ENCODE measurements at regions not wholly inside any gene's neighbourhood (a gene's known extent, or its start where the extent isn't known, plus 50 kb on each side); places are given as distances from the start of the nearest gene placed in this dataset.

- DNase-seq: no peak
- TF ChIP-seq POLR2A (IDR thresholded peaks at IDR 0.05; ENCODE audit: low read length) (no peak), GATA1 (IDR thresholded peaks at IDR 0.05; ENCODE audit: low read depth, low read length) (no peak)
Measured at GRCh38 chr10:8590518-8590917, 536.0 kb downstream of the GATA3 start.

GRCh38 chr10:8591640-8592039 lies 537.2 kb downstream of the GATA3 start:
- no peak for DNase-seq

GRCh38 chr10:8594176-8594575 lies 539.7 kb downstream of the GATA3 start:
- TF ChIP-seq POLR2A (IDR thresholded peaks at IDR 0.05; ENCODE audit: low read length): no peak

More at GRCh38 chr10:8591640-8592039, 537.2 kb downstream of the GATA3 start:
- no peak for TF ChIP-seq GATA1 (IDR thresholded peaks at IDR 0.05; ENCODE audit: low read depth, low read length)
- TF ChIP-seq POLR2A (IDR thresholded peaks at IDR 0.05; ENCODE audit: low read length): no peak

GRCh38 chr10:8594711-8595110 lies 540.2 kb downstream of the GATA3 start:
- TF ChIP-seq GATA1 (IDR thresholded peaks at IDR 0.05; ENCODE audit: low read depth, low read length): no peak
- no peak for TF ChIP-seq POLR2A (IDR thresholded peaks at IDR 0.05; ENCODE audit: low read length)
- DNase-seq: no peak

More at GRCh38 chr10:8594176-8594575, 539.7 kb downstream of the GATA3 start:
- DNase-seq: no peak

- TF ChIP-seq GATA1 (IDR thresholded peaks at IDR 0.05; ENCODE audit: low read depth, low read length) (no peak), POLR2A (IDR thresholded peaks at IDR 0.05; ENCODE audit: low read length) (no peak)
- no peak for DNase-seq
Measured at GRCh38 chr10:8595140-8595539, 540.7 kb downstream of the GATA3 start.

GRCh38 chr10:8596929-8597472 lies 542.5 kb downstream of the GATA3 start:
- TF ChIP-seq GATA1 (IDR thresholded peaks at IDR 0.05; ENCODE audit: low read depth, low read length): no peak
- no peak for TF ChIP-seq POLR2A (IDR thresholded peaks at IDR 0.05; ENCODE audit: low read length)

GRCh38 chr10:8600192-8600591 lies 545.7 kb downstream of the GATA3 start:
- no peak for TF ChIP-seq GATA1 (IDR thresholded peaks at IDR 0.05; ENCODE audit: low read depth, low read length)
- TF ChIP-seq POLR2A (IDR thresholded peaks at IDR 0.05; ENCODE audit: low read length): no peak
- DNase-seq: no peak

More at GRCh38 chr10:8596929-8597472, 542.5 kb downstream of the GATA3 start:
- DNase-seq: no peak

GRCh38 chr10:8602821-8603220 lies 548.3 kb downstream of the GATA3 start:
- DNase-seq: no peak
- no peak for TF ChIP-seq GATA1 (IDR thresholded peaks at IDR 0.05; ENCODE audit: low read depth, low read length)
- TF ChIP-seq POLR2A (IDR thresholded peaks at IDR 0.05; ENCODE audit: low read length): no peak

GRCh38 chr10:8614054-8614565 lies 559.6 kb downstream of the GATA3 start:
- TF ChIP-seq GATA1 (IDR thresholded peaks at IDR 0.05; ENCODE audit: low read depth, low read length) (no peak), POLR2A (IDR thresholded peaks at IDR 0.05; ENCODE audit: low read length) (no peak)
- DNase-seq: no peak

GRCh38 chr10:8615118-8615517 lies 560.6 kb downstream of the GATA3 start:
- TF ChIP-seq POLR2A (IDR thresholded peaks at IDR 0.05; ENCODE audit: low read length) (no peak), GATA1 (IDR thresholded peaks at IDR 0.05; ENCODE audit: low read depth, low read length) (no peak)
- no peak for DNase-seq

- DNase-seq: no peak
- no peak for TF ChIP-seq GATA1 (IDR thresholded peaks at IDR 0.05; ENCODE audit: low read depth, low read length)
- TF ChIP-seq POLR2A (IDR thresholded peaks at IDR 0.05; ENCODE audit: low read length): no peak
Measured at GRCh38 chr10:8616166-8616565, 561.7 kb downstream of the GATA3 start.

GRCh38 chr10:8617792-8618191 lies 563.3 kb downstream of the GATA3 start:
- no peak for DNase-seq
- no peak for TF ChIP-seq GATA1 (IDR thresholded peaks at IDR 0.05; ENCODE audit: low read depth, low read length)
- no peak for TF ChIP-seq POLR2A (IDR thresholded peaks at IDR 0.05; ENCODE audit: low read length)

GRCh38 chr10:8618834-8619233 lies 564.3 kb downstream of the GATA3 start:
- no peak for DNase-seq
- TF ChIP-seq POLR2A (IDR thresholded peaks at IDR 0.05; ENCODE audit: low read length) (no peak), GATA1 (IDR thresholded peaks at IDR 0.05; ENCODE audit: low read depth, low read length) (no peak)

- TF ChIP-seq GATA1 (IDR thresholded peaks at IDR 0.05; ENCODE audit: low read depth, low read length) (no peak), POLR2A (IDR thresholded peaks at IDR 0.05; ENCODE audit: low read length) (no peak)
- no peak for DNase-seq
Measured at GRCh38 chr10:8628351-8628750, 573.9 kb downstream of the GATA3 start.

- no peak for DNase-seq
Measured at GRCh38 chr10:8633909-8634308, 579.4 kb downstream of the GATA3 start.

More at GRCh38 chr10:8633909-8634308, 579.4 kb downstream of the GATA3 start:
- TF ChIP-seq POLR2A (IDR thresholded peaks at IDR 0.05; ENCODE audit: low read length) (no peak), GATA1 (IDR thresholded peaks at IDR 0.05; ENCODE audit: low read depth, low read length) (no peak)
